Natural killer cell (primary cell): ENCODE measurements at regions not wholly inside any gene's neighbourhood (a gene's known extent, or its start where the extent isn't known, plus 50 kb on each side); places are given as distances from the start of the nearest gene placed in this dataset.

Source experiments
- ATAC-seq, 3 donors: fragments of 150-1000 bp in 2 of 3; fragments of 200-7000 bp in 1 of 3; cut with Tn5 transposase; 1 replicate in 1 of 3; 2 replicates in 2 of 3; pipeline ENCODE4 v1.10.0; 2021; ENCODE audit warnings: mild to moderate bottlenecking in 2 of 3, moderate library complexity in 2 of 3
- DNase-seq, 2 donors: peaks; one replicate each; pipeline versions ENCODE4 v3.0.0 to v3.0.0-alpha.2; 2013 to 2021; ENCODE audit warnings: mixed read lengths in 1 of 2
- H3K27ac ChIP-seq: one replicate; pipeline ENCODE4 v1.5.1; 2013; ENCODE audit warnings: mild to moderate bottlenecking, low read length
- H3K27me3 ChIP-seq: one replicate; pipeline ENCODE4 v1.6.1; 2013; ENCODE audit warnings: low read length; ENCODE audit not compliant: control insufficient read depth, insufficient read depth
- H3K36me3 ChIP-seq: one replicate; pipeline ENCODE4 v1.6.1; 2013; ENCODE audit warnings: low read length; ENCODE audit not compliant: control insufficient read depth, insufficient read depth
- H3K4me1 ChIP-seq: one replicate; pipeline ENCODE4 v1.6.1; 2013; ENCODE audit warnings: low read length; ENCODE audit not compliant: control insufficient read depth, insufficient read depth
- H3K4me3 ChIP-seq: one replicate; pipeline ENCODE4 v1.5.1; 2013; ENCODE audit warnings: low read length
- H3K9me3 ChIP-seq: one replicate; pipeline ENCODE4 v1.6.1; 2013; ENCODE audit warnings: low read length; ENCODE audit not compliant: control insufficient read depth, insufficient read depth
- H3K27ac Mint-ChIP-seq, 2 donors: one replicate each; pipeline ENCODE4 v1.8.0; 2022; ENCODE audit warnings: mild to moderate bottlenecking in 2 of 2, mixed read lengths in 2 of 2, moderate library complexity in 1 of 2
- H3K27me3 Mint-ChIP-seq, 2 donors: one replicate each; pipeline ENCODE4 v1.8.0; 2022; ENCODE audit warnings: low read depth in 2 of 2, mixed read lengths in 2 of 2
- H3K36me3 Mint-ChIP-seq: one replicate; pipeline ENCODE4 v1.8.0; 2022; ENCODE audit warnings: mixed read lengths
- H3K4me1 Mint-ChIP-seq, 2 donors: one replicate each; pipeline ENCODE4 v1.8.0; 2022; ENCODE audit warnings: mixed read lengths in 2 of 2
- H3K4me3 Mint-ChIP-seq: one replicate; pipeline ENCODE4 v1.8.0; 2022; ENCODE audit warnings: mild to moderate bottlenecking, moderate library complexity, mixed read lengths
- H3K9me3 Mint-ChIP-seq, 2 donors: one replicate each; pipeline ENCODE4 v1.8.0; 2022; ENCODE audit warnings: mixed read lengths in 2 of 2
- CTCF ChIP-seq: fragments of 200-600 bp; IDR thresholded peaks from one replicate; pipeline ENCODE4 v1.8.0; 2022; ENCODE audit warnings: antibody characterized with exemption
- WGBS: methylation state at CpG from one replicate; pipeline ENCODE4 v1.1.7; 2013; ENCODE audit warnings: missing lambda C conversion rate; ENCODE audit not compliant: insufficient coverage; 5-methylcytosine and 5-hydroxymethylcytosine counted together
- intact Hi-C: fragments of 100-400 bp; cut with micrococcal nuclease; formaldehyde crosslinking; loops from one replicate; pipeline ENCODE4 v1.14.2; 2022

- H3K4me1 Mint-ChIP-seq: no peaks in the 10 kb centered on the region
- Histone ChIP-seq H3K4me3 (no peak overlapping the region), H3K27me3 (no peaks in the 10 kb centered on the region), H3K9me3 (no peaks in the 10 kb centered on the region), H3K36me3 (no peaks in the 10 kb centered on the region), H3K4me1 (no peaks in the 10 kb centered on the region), H3K27ac (no peak overlapping the region)
- no peaks in the 10 kb centered on the region for H3K27me3 Mint-ChIP-seq
- TF ChIP-seq CTCF: no peak
- no CpG with 5 or more reads among the region's 1 CpG for WGBS
- no peaks in the 10 kb centered on the region for H3K36me3 Mint-ChIP-seq
- H3K4me3 Mint-ChIP-seq: no peak overlapping the region
- no peak for ATAC-seq
- DNase-seq: no peak
- H3K9me3 Mint-ChIP-seq: peaks cover under 1 to 3% of the 10 kb centered on the region in 2 donors
- no peak overlapping the region for H3K27ac Mint-ChIP-seq
- intact Hi-C loops: no loop called here
Measured at GRCh38 chr18:67933271-67933670, 416.8 kb upstream of the DSEL start.

- no peak for TF ChIP-seq CTCF
- WGBS: no CpG with 5 or more reads among the region's 2 CpGs
- Mint-ChIP-seq H3K4me3 (no peak overlapping the region), H3K27me3 (no peaks in the 10 kb centered on the region), H3K9me3 (peaks cover 0 to 3% of the 10 kb centered on the region in 2 donors), H3K36me3 (no peaks in the 10 kb centered on the region), H3K27ac (no peak overlapping the region), H3K4me1 (no peaks in the 10 kb centered on the region)
- no peak for DNase-seq
- Histone ChIP-seq H3K4me1 (no peaks in the 10 kb centered on the region), H3K36me3 (no peaks in the 10 kb centered on the region), H3K27me3 (no peaks in the 10 kb centered on the region), H3K4me3 (no peak overlapping the region), H3K9me3 (no peaks in the 10 kb centered on the region), H3K27ac (no peak overlapping the region)
- intact Hi-C loops: no loop called here
- ATAC-seq: no peak
Measured at GRCh38 chr18:67932271-67932670, 415.8 kb upstream of the DSEL start.

- WGBS: 96% methylated on average over 4 of the region's 4 CpGs
- TF ChIP-seq CTCF: no peak
Measured at GRCh38 chr18:67926929-67927864, 410.7 kb upstream of the DSEL start.

More at GRCh38 chr18:67926929-67927864, 410.7 kb upstream of the DSEL start:
- ATAC-seq: no peak
- intact Hi-C loops: no loop called here
- Mint-ChIP-seq H3K36me3 (no peaks in the 10 kb centered on the region), H3K9me3 (peaks cover 0 to 3% of the 10 kb centered on the region in 2 donors), H3K27ac (no peak overlapping the region), H3K4me3 (no peak overlapping the region), H3K27me3 (no peaks in the 10 kb centered on the region), H3K4me1 (no peaks in the 10 kb centered on the region)
- no peaks in the 10 kb centered on the region for H3K27me3 ChIP-seq
- no peaks in the 10 kb centered on the region for H3K9me3 ChIP-seq
- H3K4me1 ChIP-seq: no peaks in the 10 kb centered on the region
- no peaks in the 10 kb centered on the region for H3K36me3 ChIP-seq
- no peak for DNase-seq
- H3K4me3 ChIP-seq: no peak overlapping the region
- H3K27ac ChIP-seq: no peak overlapping the region
